GM23338 (cell line): ENCODE measurements at regions not wholly inside any gene's neighbourhood (a gene's known extent, or its start where the extent isn't known, plus 50 kb on each side); places are given as distances from the start of the nearest gene placed in this dataset.

Experiments used
- CREB1 ChIP-seq: fragments of 250-450 bp; sonication (Bioruptor Pico); IDR thresholded peaks from 2 replicates; pipeline ENCODE4 v1.5.0; 2020; ENCODE audit warnings: low read depth, mild to moderate bottlenecking, moderate library complexity
- EZH2 ChIP-seq: fragments of 200-600 bp; sonication (generic); IDR thresholded peaks from one replicate; pipeline ENCODE4 v1.8.0; 2017; ENCODE audit warnings: antibody characterized with exemption, mild to moderate bottlenecking, low read depth; ENCODE audit not compliant: unreplicated experiment
- EZH2phosphoT487 ChIP-seq: fragments of 200-600 bp; sonication (generic); IDR thresholded peaks from one replicate; pipeline ENCODE4 v1.8.1; 2018; ENCODE audit warnings: antibody characterized with exemption; ENCODE audit not compliant: unreplicated experiment
- JUNB ChIP-seq: IDR thresholded peaks from one replicate; pipeline ENCODE4 v1.6.1; 2016; ENCODE audit warnings: antibody characterized with exemption; ENCODE audit not compliant: unreplicated experiment
- POLR2AphosphoS5 ChIP-seq: IDR thresholded peaks from 2 replicates; pipeline ENCODE4 v1.6.1; 2016; ENCODE audit warnings: antibody characterized with exemption, low read depth
- ZNF331 ChIP-seq: fragments of 250-450 bp; sonication (Bioruptor Pico); IDR thresholded peaks from 2 replicates; pipeline ENCODE4 v1.5.0; 2020; ENCODE audit warnings: low read depth, mild to moderate bottlenecking, moderate library complexity
- TF ChIP-seq, protein P1 (sequence below), 2 experiments: fragments of 200-600 bp in 1 of 2; sonication (generic) in 1 of 2; conservative IDR thresholded peaks; 2 replicates each; pipeline versions ENCODE4 v1.5.1 to v1.6.1; 2016 to 2017; ENCODE audit warnings: antibody characterized with exemption in 2 of 2, low read depth in 2 of 2, mild to moderate bottlenecking in 2 of 2, moderate library complexity in 1 of 2

GRCh38 chrX:77347572-77347971 lies 99.6 kb upstream of the FGF16 start:
- TF ChIP-seq, protein P1, sequence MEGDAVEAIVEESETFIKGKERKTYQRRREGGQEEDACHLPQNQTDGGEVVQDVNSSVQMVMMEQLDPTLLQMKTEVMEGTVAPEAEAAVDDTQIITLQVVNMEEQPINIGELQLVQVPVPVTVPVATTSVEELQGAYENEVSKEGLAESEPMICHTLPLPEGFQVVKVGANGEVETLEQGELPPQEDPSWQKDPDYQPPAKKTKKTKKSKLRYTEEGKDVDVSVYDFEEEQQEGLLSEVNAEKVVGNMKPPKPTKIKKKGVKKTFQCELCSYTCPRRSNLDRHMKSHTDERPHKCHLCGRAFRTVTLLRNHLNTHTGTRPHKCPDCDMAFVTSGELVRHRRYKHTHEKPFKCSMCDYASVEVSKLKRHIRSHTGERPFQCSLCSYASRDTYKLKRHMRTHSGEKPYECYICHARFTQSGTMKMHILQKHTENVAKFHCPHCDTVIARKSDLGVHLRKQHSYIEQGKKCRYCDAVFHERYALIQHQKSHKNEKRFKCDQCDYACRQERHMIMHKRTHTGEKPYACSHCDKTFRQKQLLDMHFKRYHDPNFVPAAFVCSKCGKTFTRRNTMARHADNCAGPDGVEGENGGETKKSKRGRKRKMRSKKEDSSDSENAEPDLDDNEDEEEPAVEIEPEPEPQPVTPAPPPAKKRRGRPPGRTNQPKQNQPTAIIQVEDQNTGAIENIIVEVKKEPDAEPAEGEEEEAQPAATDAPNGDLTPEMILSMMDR (conservative IDR thresholded peaks at IDR 0.05; ENCODE audit: low read depth in 2 of 2), result no peak
- no peak for TF ChIP-seq JUNB
- TF ChIP-seq ZNF331 (CRISPR knock-in tag), result no peak
- TF ChIP-seq EZH2, result no peak
- no peak for TF ChIP-seq CREB1 (CRISPR knock-in tag)
- TF ChIP-seq POLR2AphosphoS5, result no peak
- TF ChIP-seq EZH2phosphoT487, result no peak
